Mammary epithelial cell (primary cell): ENCODE measurements at regions not wholly inside any gene's neighbourhood (a gene's known extent, or its start where the extent isn't known, plus 50 kb on each side); places are given as distances from the start of the nearest gene placed in this dataset.

ENCODE experiments used
- EZH2 ChIP-seq: IDR thresholded peaks from 2 replicates; pipeline ENCODE4 v1.6.1; 2012; ENCODE audit warnings: low read length, inconsistent platforms, borderline replicate concordance
- TF ChIP-seq, protein P1 (sequence below), 2 donors: IDR thresholded peaks in 1 of 2; conservative IDR thresholded peaks in 1 of 2; 2 replicates each; pipeline ENCODE4 v1.5.1; 2011 to 2012; ENCODE audit warnings: inconsistent platforms in 2 of 2, low read length in 2 of 2, mild to moderate bottlenecking in 2 of 2, control low read depth in 1 of 2, low read depth in 1 of 2; ENCODE audit not compliant: insufficient read depth in 1 of 2; ENCODE audit errors: extremely low read depth in 1 of 2

DNA sequence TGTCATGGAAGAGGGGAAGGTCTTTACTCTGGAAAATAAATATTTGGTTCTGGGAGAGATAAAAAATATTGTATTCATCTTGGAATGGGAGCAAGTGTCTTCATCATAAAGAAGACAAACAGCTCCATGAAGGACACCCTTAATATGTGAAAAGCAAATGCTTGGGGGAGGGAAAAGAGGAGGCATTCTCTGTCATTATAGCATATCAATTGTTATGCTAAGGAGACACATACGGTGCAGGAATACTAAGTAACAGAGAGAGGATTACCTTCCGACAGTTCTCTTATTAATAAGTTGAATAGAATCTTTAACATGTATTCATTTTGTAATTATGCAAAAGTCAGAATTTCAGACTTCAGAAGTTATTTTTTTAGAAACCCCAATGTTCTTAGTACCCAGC lies 634.4 kb downstream of the UTRN start:
- TF ChIP-seq, protein P1, sequence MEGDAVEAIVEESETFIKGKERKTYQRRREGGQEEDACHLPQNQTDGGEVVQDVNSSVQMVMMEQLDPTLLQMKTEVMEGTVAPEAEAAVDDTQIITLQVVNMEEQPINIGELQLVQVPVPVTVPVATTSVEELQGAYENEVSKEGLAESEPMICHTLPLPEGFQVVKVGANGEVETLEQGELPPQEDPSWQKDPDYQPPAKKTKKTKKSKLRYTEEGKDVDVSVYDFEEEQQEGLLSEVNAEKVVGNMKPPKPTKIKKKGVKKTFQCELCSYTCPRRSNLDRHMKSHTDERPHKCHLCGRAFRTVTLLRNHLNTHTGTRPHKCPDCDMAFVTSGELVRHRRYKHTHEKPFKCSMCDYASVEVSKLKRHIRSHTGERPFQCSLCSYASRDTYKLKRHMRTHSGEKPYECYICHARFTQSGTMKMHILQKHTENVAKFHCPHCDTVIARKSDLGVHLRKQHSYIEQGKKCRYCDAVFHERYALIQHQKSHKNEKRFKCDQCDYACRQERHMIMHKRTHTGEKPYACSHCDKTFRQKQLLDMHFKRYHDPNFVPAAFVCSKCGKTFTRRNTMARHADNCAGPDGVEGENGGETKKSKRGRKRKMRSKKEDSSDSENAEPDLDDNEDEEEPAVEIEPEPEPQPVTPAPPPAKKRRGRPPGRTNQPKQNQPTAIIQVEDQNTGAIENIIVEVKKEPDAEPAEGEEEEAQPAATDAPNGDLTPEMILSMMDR (conservative IDR thresholded peaks at IDR 0.05 in 1 of 2, IDR thresholded peaks at IDR 0.05 in 1 of 2; ENCODE audit: extremely low read depth in 1 of 2, insufficient read depth in 1 of 2, low read depth in 1 of 2, low read length in 2 of 2) = no peak
- no peak for TF ChIP-seq EZH2
